GM10248 (cell line): ENCODE measurements at regions not wholly inside any gene's neighbourhood (a gene's known extent, or its start where the extent isn't known, plus 50 kb on each side); places are given as distances from the start of the nearest gene placed in this dataset.

Source experiments
- CTCF ChIA-PET: fragments of 300-600 bp; sonication (Branson Sonifier 250); formaldehyde crosslinking; extraction: SDS; loops from one replicate; lab custom pipeline; 2021; ENCODE audit warnings: antibody characterized with exemption; lab: Yijun Ruan, JAX
- POLR2A ChIA-PET: fragments of 350-650 bp; sonication (Branson Sonifier 250); formaldehyde crosslinking; extraction: SDS; loops from one replicate; lab custom pipeline; 2020; ENCODE audit warnings: antibody characterized with exemption; lab: Yijun Ruan, JAX
- DNase-seq: peaks from one replicate; pipeline ENCODE4 v3.0.0; 2012; ENCODE audit errors: extremely low spot score
- TF ChIP-seq, protein P1 (sequence below): IDR thresholded peaks from 2 replicates; pipeline ENCODE4 v1.5.1; 2012; ENCODE audit warnings: mild to moderate bottlenecking, low read depth; ENCODE audit errors: extremely low read depth, missing control alignments, control extremely low read depth

DNA sequence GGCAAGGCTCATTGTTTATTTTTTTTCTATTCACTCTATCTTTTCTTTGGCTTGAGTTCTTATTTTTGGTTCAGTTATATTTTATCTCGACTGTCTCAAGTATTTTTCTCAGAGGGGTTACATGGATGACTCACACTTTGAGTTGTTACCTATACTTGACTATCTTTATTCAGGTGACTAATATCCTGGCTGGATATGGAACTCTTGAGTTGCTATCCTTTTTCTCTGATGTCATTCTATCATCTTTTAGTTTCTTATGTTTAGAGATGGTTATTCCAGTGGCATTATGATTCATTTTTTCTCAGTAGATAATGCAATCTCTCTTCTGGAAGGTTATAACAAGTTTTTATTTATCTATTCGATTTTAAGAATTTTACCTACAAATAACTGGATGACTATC is 117.9 kb downstream of the COX18 start:
- ChIA-PET POLR2A (no interaction called here), CTCF (no interaction called here)
- DNase-seq: no peak
- TF ChIP-seq, protein P1, sequence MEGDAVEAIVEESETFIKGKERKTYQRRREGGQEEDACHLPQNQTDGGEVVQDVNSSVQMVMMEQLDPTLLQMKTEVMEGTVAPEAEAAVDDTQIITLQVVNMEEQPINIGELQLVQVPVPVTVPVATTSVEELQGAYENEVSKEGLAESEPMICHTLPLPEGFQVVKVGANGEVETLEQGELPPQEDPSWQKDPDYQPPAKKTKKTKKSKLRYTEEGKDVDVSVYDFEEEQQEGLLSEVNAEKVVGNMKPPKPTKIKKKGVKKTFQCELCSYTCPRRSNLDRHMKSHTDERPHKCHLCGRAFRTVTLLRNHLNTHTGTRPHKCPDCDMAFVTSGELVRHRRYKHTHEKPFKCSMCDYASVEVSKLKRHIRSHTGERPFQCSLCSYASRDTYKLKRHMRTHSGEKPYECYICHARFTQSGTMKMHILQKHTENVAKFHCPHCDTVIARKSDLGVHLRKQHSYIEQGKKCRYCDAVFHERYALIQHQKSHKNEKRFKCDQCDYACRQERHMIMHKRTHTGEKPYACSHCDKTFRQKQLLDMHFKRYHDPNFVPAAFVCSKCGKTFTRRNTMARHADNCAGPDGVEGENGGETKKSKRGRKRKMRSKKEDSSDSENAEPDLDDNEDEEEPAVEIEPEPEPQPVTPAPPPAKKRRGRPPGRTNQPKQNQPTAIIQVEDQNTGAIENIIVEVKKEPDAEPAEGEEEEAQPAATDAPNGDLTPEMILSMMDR: no peak

DNA sequence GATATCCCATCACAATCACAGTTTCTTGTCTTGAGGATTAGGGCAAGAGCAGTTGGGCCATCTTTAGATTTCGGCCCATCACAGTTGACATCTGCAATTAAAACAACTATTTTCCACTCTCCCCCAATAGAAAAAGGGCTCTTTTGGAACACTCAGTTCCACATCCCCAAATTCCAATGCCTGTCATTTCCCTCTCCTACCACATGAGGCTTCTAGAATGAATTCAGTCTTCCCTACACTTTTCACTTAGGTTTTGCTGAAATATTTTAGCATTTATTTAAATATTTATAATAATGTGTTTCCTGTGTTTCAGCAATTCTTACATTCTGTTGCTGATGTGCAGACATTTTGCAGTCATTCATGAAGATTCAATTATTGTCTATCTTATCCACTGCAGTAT is 118.4 kb downstream of the COX18 start:
- no peak for DNase-seq
- TF ChIP-seq, protein P1: no peak
- CTCF ChIA-PET: interaction anchor here (1.3 kb wide), 1 partner anchor 14 kb away, joined by 3 read pairs; no protein-coding TSS in a partner anchor
- POLR2A ChIA-PET: no interaction called here

DNA sequence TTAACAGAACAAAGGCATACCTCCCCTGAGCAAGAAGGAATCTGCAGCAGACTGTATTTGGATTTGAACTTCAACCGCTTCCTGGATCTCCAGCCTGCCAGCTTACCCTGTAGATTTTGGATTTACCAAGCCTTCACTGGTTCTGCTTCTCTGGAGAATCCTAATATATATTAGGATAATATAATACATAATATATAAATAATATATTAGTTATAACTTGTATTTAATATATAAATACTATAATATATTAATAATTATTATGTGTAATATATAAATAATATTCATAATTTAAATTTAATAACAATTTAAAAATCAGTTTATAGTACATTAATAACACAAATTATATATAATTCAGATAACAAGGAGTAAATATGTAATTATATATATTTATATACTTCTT is 121.4 kb downstream of the COX18 start:
- CTCF ChIA-PET: interaction anchor here (2.2 kb wide), 1 partner anchor 22 kb away, joined by 4 read pairs; no protein-coding TSS in a partner anchor
- POLR2A ChIA-PET: no interaction called here
- TF ChIP-seq, protein P1: no peak
- DNase-seq: no peak

DNA sequence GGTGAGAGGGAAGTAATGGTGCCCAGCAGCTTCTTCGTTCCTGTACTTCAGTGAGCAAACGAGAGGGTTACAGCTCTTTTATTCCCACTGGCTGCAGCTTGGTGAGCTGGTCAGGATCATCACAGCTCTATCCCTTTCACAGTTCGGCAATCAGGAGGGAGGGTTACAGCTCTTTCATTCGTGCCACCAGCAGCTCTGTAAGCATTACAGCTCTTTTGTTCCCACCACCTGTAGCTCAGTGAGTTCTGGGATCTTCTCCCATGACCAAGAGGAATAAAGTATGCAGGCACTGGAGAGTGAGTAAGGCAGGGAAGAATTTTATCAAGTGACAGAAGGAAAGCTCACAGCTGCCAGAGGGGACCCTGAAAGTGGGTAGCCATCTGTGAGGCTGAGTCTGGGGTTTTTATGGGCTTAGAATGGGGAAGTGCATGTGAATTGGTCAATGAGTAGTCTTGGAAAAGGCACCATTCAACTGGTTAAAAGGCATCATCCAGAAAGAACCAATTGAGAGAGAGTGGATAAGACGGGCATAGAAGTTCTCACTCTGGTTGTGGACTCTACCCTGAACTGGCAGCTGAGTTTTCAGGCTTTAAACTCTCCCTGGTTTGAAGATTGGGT is 123.7 kb downstream of the COX18 start:
- no peak for DNase-seq
- CTCF ChIA-PET: interaction anchor here (1.2 to 2.2 kb wide), 2 partner anchors 9 to 11 kb away, joined by 5 to 6 read pairs; no protein-coding TSS in a partner anchor
- TF ChIP-seq, protein P1: no peak
- POLR2A ChIA-PET: no interaction called here

DNA sequence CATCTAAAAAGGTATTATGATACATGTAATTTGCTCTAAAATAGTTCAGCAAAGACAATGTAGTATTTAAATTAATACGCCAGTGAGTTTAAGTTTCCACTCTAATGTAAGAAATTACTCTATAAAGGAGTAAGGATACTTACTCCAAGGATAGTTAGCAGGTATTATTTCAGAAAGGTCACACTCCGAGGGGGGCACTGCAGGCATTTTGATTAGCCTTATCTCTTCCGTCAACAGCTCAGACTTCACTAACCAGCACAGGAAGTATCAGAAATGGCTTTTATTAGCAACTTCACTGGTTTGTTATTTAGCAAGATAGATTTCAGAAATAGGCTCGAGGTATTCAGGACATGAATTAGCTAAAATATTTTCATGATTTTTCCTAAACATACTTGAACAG is 127.0 kb downstream of the COX18 start:
- no peak for DNase-seq
- CTCF ChIA-PET: interaction anchor here (1.0 kb wide), 1 partner anchor 24 kb away, joined by 4 read pairs; no protein-coding TSS in a partner anchor
- POLR2A ChIA-PET: no interaction called here
- TF ChIP-seq, protein P1: no peak

DNA sequence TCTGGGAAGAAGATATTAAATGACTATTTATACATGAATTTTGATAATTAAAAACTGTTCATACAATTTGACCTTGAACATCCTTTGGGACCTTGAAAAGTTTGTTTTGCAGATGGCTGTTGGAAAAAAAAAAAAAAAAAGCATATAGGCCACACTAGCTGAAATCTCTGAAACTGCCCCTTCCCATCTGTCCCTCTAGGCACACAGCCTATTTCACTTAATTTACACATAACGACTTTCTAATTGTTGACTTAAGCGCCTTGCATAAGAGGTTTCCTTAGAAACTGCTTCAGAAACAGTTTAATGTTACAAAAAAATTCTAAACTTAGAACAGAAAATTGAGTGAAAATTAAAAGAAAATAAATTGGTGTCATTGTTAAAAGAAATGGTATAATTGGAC is 131.0 kb downstream of the COX18 start:
- no peak for DNase-seq
- POLR2A ChIA-PET: no interaction called here
- CTCF ChIA-PET: no interaction called here
- TF ChIP-seq, protein P1: no peak
